A673 (cell line): ENCODE measurements at regions not wholly inside any gene's neighbourhood (a gene's known extent, or its start where the extent isn't known, plus 50 kb on each side); places are given as distances from the start of the nearest gene placed in this dataset.

Experiments
- EZH2 ChIP-seq: fragments of 200-600 bp; sonication (generic); IDR thresholded peaks from 2 replicates; pipeline ENCODE4 v1.6.1; 2017; ENCODE audit warnings: borderline replicate concordance, low read depth, mild to moderate bottlenecking, mixed read lengths, antibody characterized with exemption, low read length; ENCODE audit not compliant: poor library complexity, severe bottlenecking
- TF ChIP-seq, protein P1 (sequence below): fragments of 300-800, 200-600 bp; sonication (generic); conservative IDR thresholded peaks from 2 replicates; pipeline ENCODE4 v1.5.1; 2017; ENCODE audit warnings: low read depth, mild to moderate bottlenecking, antibody characterized with exemption, low read length, moderate library complexity, mixed read lengths

DNA sequence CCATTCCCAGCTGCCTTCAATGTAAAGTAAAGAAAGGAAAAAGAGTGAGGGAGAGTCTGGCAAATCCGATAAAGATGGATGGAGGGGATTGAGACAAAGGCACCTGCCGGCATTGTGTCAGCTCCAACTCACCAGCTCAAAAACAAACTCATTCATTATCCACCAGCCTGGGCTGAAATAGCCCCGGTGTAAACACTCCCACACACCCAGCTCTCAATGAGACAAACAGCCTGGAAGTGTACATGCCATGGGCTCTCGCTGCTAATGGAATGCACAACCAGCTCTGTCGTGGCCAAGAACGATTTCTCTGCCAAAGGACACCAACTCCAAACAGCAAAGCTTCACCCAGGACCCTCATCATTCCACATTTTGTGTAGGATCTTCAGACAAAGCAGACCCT lies 89.3 kb upstream of the OPCML start:
- TF ChIP-seq, protein P1, sequence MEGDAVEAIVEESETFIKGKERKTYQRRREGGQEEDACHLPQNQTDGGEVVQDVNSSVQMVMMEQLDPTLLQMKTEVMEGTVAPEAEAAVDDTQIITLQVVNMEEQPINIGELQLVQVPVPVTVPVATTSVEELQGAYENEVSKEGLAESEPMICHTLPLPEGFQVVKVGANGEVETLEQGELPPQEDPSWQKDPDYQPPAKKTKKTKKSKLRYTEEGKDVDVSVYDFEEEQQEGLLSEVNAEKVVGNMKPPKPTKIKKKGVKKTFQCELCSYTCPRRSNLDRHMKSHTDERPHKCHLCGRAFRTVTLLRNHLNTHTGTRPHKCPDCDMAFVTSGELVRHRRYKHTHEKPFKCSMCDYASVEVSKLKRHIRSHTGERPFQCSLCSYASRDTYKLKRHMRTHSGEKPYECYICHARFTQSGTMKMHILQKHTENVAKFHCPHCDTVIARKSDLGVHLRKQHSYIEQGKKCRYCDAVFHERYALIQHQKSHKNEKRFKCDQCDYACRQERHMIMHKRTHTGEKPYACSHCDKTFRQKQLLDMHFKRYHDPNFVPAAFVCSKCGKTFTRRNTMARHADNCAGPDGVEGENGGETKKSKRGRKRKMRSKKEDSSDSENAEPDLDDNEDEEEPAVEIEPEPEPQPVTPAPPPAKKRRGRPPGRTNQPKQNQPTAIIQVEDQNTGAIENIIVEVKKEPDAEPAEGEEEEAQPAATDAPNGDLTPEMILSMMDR, result no peak
- TF ChIP-seq EZH2, result no peak
